HG03139 (cell line): ENCODE measurements at regions not wholly inside any gene's neighbourhood (a gene's known extent, or its start where the extent isn't known, plus 50 kb on each side); places are given as distances from the start of the nearest gene placed in this dataset.
"Not testable (repeated sequence)": the region's sequence is repeated elsewhere in the genome, so short reads cannot be mapped to it uniquely, and the experiment has no call there.

Experiments
- ATAC-seq: cut with Tn5 transposase; IDR thresholded peaks from one replicate; pipeline ENCODE4 v1.9.1; 2021; ENCODE audit not compliant: unreplicated experiment

DNA sequence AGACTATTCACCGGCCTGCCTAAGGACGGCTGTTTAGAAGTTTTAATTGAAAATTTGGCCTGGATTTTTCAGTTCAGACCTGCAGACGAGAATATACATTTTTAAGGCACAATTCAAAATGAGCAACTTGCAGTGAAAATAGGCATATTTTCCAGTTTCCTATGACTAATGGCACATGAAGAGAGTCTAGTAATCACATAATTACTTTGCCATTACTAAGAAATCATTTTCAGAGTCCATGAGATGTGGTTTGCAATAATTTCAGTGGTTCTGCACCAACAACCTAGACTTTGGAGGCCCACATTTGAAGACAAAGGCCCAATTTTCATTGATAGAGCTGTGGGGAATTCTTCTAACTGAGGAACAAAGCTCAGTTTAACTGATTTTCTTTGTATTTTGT is 205.3 kb downstream of the SOX2 start:
- ATAC-seq = no peak

DNA sequence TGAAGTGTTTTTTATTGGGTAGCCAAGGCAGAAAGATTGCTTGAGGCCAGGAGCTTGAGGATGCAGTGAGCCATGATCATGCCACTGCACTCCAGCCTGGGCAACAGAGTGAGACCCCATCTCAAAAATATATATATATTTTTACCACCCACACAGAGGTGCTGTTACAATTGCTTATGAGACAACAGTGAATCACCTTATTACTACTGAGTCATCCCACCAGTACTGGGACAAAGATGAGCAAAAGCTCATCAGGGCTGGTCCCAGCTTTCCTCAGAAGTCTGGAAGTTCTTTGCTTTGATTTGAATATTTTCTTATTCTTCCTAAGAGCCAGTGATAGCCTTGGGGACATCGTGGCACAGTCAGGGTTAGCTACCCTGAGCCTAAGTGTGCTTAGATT is 207.7 kb downstream of the SOX2 start:
- ATAC-seq = no peak

DNA sequence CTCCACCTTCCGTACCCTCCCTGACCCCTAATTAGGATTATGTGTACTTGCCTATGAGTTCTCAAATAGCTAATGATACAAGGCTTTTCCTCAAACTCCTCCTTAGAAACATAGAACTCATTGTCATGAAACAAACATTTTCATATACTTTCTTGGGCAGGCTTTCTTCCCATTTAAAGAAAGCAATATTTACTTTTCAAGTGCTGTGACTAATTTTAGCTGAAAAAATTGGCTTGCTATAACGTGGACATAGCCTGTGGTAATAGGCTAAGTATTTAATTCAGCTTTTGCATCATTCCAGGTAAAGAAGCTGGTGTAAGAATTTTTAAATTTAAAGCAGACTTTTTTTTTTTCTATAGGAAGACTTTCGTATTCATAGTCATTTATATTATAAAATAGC is 208.7 kb downstream of the SOX2 start:
- ATAC-seq = no peak

DNA sequence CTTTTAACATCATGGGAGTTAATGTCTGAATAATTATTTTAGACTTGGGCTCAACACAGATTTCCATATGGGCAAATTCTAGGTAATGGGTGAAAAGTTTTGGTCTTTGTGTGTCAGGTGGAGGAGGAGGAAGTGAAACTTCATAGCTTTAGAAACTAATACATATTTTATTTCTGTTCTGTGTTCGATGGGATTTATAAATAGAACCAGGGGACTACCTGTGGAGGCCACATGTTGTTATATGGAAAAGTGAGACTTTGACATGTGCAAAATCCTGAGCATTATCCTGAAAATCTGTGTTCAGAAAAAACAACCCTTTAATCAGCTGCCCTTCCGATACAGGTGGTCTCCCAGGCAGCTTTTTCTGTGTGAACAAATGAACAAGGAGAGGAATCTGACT is 209.5 kb downstream of the SOX2 start:
- peak; percentile 94 for ATAC-seq

DNA sequence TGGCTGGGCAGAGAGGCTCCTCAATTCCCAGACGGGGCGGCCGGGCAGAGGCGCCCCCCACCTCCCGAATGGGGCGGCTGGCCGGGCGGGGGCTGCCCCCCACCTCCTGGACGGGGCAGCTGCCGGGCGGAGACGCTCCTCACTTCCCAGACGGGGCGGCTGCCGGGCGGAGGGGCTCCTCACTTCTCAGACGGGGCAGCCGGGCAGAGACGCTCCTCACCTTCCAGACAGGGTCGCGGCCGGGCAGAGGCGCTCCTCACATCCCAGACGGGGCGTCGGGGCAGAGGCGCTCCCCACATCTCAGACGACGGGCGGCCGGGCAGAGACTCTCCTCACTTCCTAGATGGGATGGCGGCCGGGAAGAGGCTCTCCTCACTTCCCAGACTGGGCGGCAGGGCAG is 214.1 kb downstream of the SOX2 start:
- not testable (repeated sequence) for ATAC-seq

DNA sequence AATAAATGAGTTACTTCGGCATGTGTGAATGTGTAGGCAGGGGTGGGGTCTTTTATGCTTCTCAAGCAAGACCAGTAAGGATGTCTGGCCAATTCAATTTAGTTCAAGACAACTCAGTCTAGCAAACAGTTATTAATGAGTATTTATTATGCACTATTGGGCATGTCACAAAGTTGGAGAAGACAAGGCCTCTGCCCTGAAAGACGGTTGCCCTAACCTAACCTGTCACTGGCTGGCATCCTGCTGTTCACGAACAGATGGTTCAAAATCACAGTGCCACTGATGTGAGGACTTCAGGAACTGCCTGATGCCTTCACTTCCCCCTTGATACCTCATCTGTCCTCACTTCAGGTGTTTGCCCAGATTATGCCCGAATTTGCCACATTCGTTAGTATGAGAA is 217.8 kb downstream of the SOX2 start:
- ATAC-seq = no peak

DNA sequence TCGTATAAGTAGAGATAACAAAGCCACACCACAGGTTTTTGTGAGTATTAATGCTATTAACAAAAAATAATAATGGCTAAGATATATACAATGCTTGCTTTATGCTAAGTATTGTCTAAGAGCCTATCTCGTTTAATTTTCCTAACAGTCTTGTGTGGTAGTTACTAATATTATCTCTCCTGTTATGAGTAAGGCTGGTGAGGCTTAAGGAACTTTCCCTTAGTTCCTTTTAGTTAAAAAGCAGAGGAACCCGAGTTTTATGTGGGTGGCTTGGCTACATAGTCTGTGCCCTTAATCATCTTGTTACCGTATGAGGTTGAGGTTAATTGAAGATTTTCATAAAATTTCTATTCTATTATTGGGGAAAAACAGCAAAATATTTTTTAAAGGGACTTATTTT is 218.4 kb downstream of the SOX2 start:
- no peak for ATAC-seq

DNA sequence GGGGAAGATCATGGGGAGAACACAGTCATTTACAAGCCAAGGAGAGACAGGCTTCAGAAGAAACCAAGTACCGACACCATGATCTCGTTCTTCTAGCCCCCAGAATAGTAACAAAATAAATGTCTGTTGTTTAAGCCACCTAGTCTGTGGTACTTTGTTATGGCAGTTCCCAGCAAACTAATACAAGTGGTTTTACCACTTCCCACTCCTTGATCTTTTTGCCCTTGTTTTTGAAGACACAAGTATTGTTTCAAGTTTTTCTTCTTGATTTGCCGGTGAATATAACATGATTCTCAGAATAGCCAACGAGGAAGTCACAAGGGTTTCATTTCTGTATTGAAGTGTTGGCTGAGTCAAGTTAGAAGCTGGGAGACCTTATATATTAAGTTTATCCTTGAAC is 220.3 kb downstream of the SOX2 start:
- ATAC-seq = no peak

DNA sequence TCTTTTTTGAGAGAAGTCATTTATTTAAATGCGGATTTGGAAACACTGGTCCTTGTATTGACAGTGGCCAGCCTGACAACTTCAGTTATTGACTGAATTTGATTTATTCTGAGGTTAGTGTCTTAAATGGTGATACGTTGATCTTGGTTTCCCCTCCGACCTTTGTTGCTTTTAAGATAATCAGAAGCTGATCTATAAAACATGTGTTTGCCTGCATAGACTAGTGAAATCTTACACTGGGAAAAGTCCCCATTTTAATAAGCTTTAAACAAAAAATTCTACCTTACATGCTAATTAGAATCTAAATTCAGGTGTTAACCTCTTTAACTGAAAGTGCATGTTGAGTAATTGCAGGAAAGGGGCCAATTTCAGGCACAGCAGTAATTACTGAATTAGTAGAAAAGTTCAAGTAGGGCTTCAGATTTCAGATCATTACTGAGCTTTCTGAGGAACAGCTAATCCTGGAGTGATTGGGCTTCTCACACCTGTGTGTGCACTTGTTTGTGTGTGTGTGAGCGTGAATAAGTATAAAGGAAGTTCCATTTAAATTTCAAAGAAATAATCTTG is 221.4 kb downstream of the SOX2 start:
- no peak for ATAC-seq

DNA sequence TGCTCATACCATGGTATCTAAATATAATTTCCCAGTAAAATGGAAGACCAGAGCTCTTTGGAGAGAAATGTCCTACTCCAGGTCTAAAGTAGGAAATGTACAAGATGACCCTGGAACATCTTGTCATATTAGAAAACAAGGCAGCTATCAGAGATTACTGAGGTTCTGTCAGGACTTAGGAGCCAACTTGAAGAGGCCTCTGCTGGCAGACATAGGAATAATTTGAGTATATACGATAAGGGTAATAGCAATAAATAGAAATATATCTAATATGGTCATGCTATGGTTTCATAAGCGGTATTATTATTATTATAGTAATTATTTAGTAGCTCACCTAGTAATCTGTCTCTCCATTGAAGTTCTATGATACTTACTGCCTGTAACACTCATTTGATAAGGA is 224.2 kb downstream of the SOX2 start:
- ATAC-seq = no peak

DNA sequence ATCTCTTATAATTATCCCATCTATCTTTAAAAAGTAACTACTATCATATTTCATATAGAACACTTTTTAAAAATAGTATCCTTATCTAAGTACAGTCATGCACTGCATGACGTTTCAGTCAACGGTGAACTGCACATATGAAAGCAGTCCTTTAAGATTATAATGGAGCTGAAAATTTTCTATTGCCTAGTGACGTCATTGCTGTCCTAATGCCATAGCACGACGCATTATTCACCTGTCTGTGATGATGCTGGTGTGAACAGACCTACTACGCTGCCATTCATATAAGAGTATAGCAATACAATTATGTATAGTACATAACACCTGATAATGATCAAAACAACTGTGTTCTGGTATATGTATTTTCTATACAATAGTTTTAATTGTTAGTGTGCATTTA is 225.0 kb downstream of the SOX2 start:
- no peak for ATAC-seq

DNA sequence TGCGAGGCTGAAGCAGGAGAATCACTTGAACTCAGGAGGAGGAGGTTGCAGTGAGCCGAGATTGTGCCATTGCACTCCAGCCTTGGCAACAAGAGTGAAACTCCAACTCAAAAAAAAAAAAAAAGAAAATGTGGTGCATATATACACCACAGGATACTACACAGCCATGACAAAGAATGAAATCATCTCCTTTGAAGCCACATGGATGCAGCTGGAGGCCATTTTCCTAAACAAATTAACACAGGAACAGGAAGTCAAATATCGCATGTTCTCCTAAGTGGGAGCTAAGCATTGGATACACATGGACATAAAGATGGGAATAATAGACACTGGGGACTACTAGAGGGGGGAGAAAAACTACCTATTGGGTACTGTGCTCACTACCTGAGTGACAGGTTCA is 226.9 kb downstream of the SOX2 start:
- ATAC-seq = not testable (repeated sequence)

DNA sequence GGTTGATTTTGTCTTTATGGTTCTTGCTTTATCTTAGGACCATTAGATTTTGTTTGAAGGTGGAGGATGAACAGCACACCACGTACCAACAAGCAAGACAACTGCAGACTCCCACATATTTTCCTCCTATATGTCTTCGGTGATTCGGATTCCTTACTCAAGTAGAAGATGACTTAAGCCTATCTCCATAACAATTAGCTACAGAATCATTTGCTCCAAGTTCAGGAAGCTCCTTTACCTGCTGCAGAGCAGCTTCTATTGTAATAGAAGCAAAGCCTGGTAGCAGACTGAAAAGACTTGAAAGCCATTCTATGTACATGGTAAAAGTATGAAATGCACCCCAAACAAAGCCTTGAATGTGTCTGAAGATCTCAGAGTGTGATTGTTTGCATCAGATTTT is 229.0 kb downstream of the SOX2 start:
- no peak for ATAC-seq

DNA sequence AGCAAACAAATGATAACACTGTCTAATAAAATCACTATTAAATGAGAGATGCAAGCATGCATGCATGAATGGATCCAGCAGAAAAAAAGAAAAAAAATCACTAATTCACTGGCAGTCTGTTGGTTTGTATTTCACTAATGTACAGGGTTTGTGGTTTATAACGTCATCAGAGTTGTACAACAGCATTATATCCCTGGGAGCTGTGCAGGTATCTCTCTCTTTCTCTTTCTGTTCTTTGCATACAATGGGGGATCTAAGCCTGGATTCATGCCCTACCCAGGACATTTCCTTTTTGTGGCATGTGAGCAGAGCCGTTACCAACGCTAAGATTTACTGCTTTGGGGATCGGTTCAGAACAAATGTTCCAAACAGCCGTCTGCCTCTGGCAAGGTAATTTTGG is 229.5 kb downstream of the SOX2 start:
- no peak for ATAC-seq

DNA sequence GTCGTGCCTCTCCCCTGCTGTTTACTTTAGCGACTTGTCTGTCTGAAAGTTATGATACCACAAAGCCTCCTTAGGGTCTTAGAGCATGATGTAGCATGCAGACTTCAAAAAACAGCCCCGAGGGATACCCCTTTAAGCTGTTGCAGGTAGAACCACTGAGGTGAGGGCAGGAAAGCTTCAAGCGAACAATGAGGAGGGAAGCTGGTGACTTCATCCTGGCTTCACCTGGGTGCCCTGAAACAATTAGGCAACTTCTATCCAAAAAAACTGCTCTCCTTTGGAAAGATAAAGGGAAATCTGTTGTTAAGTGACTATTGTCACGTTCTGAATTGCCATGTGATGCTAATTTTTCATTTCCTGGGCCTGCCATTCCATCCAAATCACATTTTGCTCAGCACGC is 231.6 kb downstream of the SOX2 start:
- no peak for ATAC-seq

DNA sequence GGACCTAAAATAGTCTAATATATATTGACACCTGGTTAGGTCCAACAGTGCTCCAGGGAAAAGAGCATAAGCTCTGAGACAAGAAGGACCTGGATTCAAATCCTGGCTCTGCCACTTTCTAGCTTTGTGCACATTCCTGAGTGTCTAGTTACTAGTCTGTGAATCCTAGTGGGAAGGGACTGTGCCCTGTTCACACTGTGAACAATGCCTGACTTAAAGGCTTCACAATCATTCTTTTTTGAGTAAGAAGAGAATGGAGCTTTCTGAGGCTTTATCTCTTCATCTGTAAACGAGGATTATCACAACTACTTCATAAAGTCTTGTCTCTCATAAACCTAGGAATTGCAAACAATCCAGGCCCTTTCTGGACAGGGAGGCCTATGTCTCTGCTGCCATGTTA is 235.9 kb downstream of the SOX2 start:
- ATAC-seq = no peak

DNA sequence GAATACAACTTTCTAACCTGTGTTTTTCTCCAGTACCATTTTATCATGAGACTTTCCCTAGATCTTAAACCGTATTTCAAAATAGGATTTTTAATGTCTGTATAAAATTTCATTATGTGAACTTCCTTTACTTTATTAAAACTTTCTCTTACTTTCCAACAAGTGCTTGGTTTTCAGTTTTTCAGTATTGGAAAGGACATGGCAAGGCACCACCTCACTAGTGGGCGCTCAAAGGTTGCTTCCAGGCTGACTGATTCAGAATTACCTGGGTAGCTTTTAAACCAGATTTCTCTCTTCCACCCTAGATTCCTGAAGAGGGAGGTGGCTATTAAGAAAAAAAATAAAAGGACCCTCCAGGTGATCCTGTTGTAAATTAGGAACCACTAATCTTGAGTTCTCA is 236.6 kb downstream of the SOX2 start:
- ATAC-seq = no peak

DNA sequence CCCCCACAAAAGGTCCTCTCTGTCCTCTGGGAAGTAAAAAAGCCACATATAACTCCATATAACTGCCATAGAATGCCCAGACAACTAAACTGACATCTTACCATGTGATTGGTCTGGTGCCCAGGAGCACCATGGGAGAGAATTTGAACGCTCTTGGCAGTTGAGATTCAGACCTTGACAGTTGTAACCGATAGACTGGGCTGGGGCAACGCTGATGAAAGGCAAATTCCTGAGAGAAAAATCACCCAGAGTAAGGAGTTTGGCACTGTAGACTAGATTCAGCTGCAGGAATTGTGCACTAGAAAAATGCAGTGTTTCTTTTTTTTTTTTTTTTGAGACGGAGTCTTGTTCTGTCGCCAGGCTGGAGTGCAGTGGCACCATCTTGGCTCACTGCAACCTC is 240.5 kb downstream of the SOX2 start:
- no peak for ATAC-seq

DNA sequence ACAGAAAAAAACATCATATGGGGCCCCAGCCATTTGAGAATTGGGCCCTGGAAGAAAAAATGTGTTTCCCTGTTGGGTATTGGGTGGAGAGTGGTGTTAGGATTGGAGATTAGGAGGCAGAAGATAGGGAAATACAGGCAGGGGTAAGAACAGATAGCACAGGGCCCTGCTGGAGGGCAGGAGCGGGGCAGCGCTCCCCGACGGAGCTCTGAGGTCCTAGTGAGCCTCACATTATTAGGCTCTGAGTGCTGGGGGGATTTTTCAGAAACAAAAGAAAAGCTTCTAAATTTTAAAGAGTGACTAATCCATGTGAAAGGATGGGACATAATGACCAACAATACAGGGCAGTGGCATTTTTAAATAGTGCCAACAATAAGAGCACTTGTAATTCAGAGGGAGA is 241.2 kb downstream of the SOX2 start:
- ATAC-seq = no peak

DNA sequence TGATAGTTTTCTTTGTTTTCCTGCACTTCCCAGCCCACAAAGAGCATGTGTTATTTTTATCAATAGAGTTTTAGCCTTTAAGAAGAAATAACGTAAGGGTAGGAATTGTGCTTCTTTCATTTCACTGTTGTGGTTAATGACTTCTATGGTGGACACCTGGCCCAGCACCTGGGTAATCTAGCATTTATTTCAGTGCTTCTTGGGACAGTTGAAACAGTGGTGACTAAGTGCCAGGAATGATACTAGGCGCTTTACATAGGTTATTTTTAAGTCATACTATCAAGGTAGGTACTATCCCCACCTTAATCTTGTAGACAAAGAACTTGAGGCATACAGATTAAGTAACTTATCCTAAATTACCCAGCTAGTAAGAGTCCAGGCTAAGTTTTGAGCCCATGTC is 243.8 kb downstream of the SOX2 start:
- no peak for ATAC-seq

DNA sequence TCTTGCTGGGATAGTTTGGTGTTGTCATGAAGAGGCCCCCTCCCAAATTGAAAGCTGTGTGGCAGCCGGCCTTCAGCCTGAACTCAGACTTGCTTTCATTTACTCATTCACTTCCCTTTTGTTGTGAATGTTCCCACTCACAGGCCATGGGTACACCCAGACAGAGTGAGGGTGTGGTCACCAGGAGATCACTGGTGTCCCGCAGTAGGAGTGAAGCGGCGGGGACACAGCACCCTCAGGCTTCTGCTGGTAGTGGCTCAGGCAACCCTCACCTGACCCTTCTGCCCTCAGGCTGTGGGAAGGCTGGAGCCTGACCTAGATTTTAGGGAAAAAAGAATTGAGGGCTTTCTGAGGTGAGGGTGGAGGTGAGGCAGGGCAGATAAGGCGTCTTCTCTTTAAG is 244.4 kb downstream of the SOX2 start:
- ATAC-seq = no peak

DNA sequence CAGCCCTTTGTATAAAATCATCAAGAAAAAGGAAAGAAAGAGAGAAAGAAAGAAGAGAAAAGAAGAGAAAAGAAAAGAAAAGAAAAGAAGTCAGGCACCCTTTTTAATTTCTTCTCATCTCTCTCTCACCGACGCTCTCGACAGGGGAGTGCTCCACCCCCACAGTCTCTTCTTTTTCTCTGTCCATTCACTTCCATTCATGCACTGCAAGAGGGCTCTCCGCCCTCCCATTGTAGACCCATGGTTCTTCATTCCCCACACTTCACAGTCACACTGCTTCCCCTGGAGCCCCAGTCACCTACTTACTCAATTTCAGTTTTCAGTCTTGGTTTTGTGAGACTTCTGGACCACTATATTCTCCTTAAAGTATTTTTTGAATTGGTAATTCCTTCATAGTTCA is 254.7 kb downstream of the SOX2 start:
- ATAC-seq = no peak

DNA sequence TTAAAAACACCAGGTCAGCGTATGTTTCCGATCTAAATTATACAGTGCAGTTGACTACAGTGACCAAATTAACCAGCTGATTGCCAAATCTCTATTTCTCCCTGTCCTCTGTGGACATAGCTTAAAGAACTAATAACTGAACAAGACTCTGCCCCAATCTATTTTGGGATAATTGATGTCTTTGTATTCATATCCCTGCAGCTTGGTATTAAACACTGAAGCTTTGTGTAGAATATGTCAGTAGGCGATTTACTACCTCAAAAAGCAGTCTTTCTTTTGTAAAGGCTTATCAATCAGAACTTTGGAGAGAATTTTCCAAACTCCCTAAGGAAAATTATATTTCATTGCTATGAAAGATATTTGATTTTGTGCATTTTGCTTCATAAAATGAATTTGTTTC is 258.2 kb downstream of the SOX2 start:
- ATAC-seq = no peak

DNA sequence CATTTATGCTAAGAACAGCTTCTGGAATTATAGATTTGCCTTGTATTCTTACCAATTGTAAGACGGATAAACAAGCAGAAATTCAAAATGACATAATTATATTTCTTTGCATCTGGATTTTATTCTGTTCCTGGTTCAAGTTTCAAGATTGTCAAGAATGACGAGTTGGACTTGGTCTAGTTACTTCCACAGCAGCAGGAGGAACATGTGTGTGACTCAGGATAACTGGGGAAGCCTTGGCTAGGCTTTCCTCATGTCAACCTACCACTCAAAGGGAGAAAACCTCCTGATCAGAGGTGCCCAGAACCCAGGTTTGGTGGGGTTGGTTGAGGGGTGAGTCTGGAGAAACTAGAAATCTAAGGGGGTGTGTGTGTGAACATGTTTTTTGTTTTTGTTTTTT is 259.7 kb downstream of the SOX2 start:
- no peak for ATAC-seq
